Upper lobe of right lung (tissue), 1 donor: ENCODE measurements at regions not wholly inside any gene's neighbourhood (a gene's known extent, or its start where the extent isn't known, plus 50 kb on each side); places are given as distances from the start of the nearest gene placed in this dataset.
A peak's percentile ranks its signal among the peaks of the same experiment; 100 is the strongest.
"Not testable (repeated sequence)": the region's sequence is repeated elsewhere in the genome, so short reads cannot be mapped to it uniquely, and the experiment has no call there.

Experiments
- ATAC-seq: fragments of 200-7000 bp; cut with Tn5 transposase; one replicate; pipeline ENCODE4 v1.9.1; 2020; ENCODE audit warnings: mild to moderate bottlenecking, moderate library complexity
- DNase-seq: peaks from one replicate; pipeline ENCODE4 v3.0.0-alpha.2; 2020
- H3K27ac ChIP-seq: fragments of 200-600 bp; one replicate; pipeline ENCODE4 v1.8.0; 2022
- H3K27me3 ChIP-seq: fragments of 200-600 bp; one replicate; pipeline ENCODE4 v1.8.0; 2022; ENCODE audit warnings: mild to moderate bottlenecking
- H3K36me3 ChIP-seq: fragments of 200-600 bp; one replicate; pipeline ENCODE4 v1.8.0; 2022
- H3K4me1 ChIP-seq: fragments of 200-600 bp; one replicate; pipeline ENCODE4 v1.8.0; 2022
- H3K4me3 ChIP-seq: fragments of 200-600 bp; one replicate; pipeline ENCODE4 v1.8.0; 2022; ENCODE audit warnings: mild to moderate bottlenecking
- H3K9me3 ChIP-seq: fragments of 200-600 bp; one replicate; pipeline ENCODE4 v1.8.0; 2022
- CTCF ChIP-seq: fragments of 200-600 bp; IDR thresholded peaks from one replicate; pipeline ENCODE4 v1.8.0; 2022; ENCODE audit warnings: antibody characterized with exemption
- intact Hi-C: fragments of 100-400 bp; cut with DNase I; formaldehyde crosslinking; loops from one replicate; pipeline ENCODE4 v1.11.0; 2022
- donor health status: DM: no; HTN: yes; CAD: no; lungs with severe emphysema.

GRCh38 chr21:33993286-33994231 lies 78.0 kb upstream of the ATP5PO start:
- intact Hi-C loops: no loop called here
- H3K9me3 ChIP-seq: no peaks in the 10 kb centered on the region
- no peak for DNase-seq
- ATAC-seq: peak; percentile 86
- H3K27ac ChIP-seq: no peak overlapping the region
- H3K36me3 ChIP-seq: no peaks in the 10 kb centered on the region
- no peaks in the 10 kb centered on the region for H3K4me1 ChIP-seq
- no peak overlapping the region for H3K4me3 ChIP-seq
- no peaks in the 10 kb centered on the region for H3K27me3 ChIP-seq
- no peak for TF ChIP-seq CTCF

- ATAC-seq, H3K36me3 ChIP-seq, H3K27ac ChIP-seq, H3K27me3 ChIP-seq, H3K4me1 ChIP-seq, H3K9me3 ChIP-seq, DNase-seq, H3K4me3 ChIP-seq, intact Hi-C loops: not testable (repeated sequence)
These were observed 76.8 kb upstream of the ATP5PO start for GRCh38 chr21:33992412-33992811.

- H3K36me3 ChIP-seq: no peaks in the 10 kb centered on the region
- intact Hi-C loops: no loop called here
- no peak overlapping the region for H3K27ac ChIP-seq
- H3K9me3 ChIP-seq: no peaks in the 10 kb centered on the region
- H3K4me1 ChIP-seq: no peaks in the 10 kb centered on the region
- ATAC-seq (no peak), DNase-seq (no peak)
- no peak overlapping the region for H3K4me3 ChIP-seq
- H3K27me3 ChIP-seq: no peaks in the 10 kb centered on the region
- no peak for TF ChIP-seq CTCF
These were observed 75.5 kb upstream of the ATP5PO start for GRCh38 chr21:33991133-33991532.

GRCh38 chr21:33989440-33989839 lies 73.8 kb upstream of the ATP5PO start:
- no peak for TF ChIP-seq CTCF
- Histone ChIP-seq H3K9me3 (no peaks in the 10 kb centered on the region), H3K27me3 (no peaks in the 10 kb centered on the region), H3K27ac (no peak overlapping the region), H3K4me1 (no peaks in the 10 kb centered on the region), H3K36me3 (no peaks in the 10 kb centered on the region), H3K4me3 (no peak overlapping the region)
- DNase-seq (no peak), ATAC-seq (no peak)
- intact Hi-C loops: no loop called here

- H3K36me3 ChIP-seq: no peaks in the 10 kb centered on the region
- ATAC-seq: no peak
- H3K27ac ChIP-seq: no peak overlapping the region
- TF ChIP-seq CTCF: no peak
- DNase-seq: no peak
- H3K4me1 ChIP-seq: no peaks in the 10 kb centered on the region
- H3K4me3 ChIP-seq: no peak overlapping the region
- no peaks in the 10 kb centered on the region for H3K9me3 ChIP-seq
- H3K27me3 ChIP-seq: no peaks in the 10 kb centered on the region
- intact Hi-C loops: no loop called here
These were observed 72.8 kb upstream of the ATP5PO start for GRCh38 chr21:33988237-33989017.

- intact Hi-C loops: no loop called here
- Histone ChIP-seq H3K36me3 (no peaks in the 10 kb centered on the region), H3K9me3 (no peaks in the 10 kb centered on the region), H3K4me3 (no peak overlapping the region), H3K27me3 (no peaks in the 10 kb centered on the region), H3K27ac (no peak overlapping the region), H3K4me1 (no peaks in the 10 kb centered on the region)
- DNase-seq: no peak
- no peak for ATAC-seq
- no peak for TF ChIP-seq CTCF
These were observed 71.9 kb upstream of the ATP5PO start for GRCh38 chr21:33987461-33987860.
